GM23248 (cell line): ENCODE measurements at regions not wholly inside any gene's neighbourhood (a gene's known extent, or its start where the extent isn't known, plus 50 kb on each side); places are given as distances from the start of the nearest gene placed in this dataset.
"Not testable (repeated sequence)": the region's sequence is repeated elsewhere in the genome, so short reads cannot be mapped to it uniquely, and the experiment has no call there.

Source experiments
- DNase-seq: peaks from one replicate; pipeline ENCODE4 v3.0.0-alpha.2; 2015
- H2AFZ ChIP-seq: fragments of 200-600 bp; sonication (generic); 2 replicates; pipeline ENCODE4 v1.6.1; 2016; ENCODE audit warnings: antibody characterized with exemption
- H3F3A ChIP-seq: fragments of 200-600 bp; sonication (generic); 2 replicates; pipeline ENCODE4 v1.6.1; 2016; ENCODE audit warnings: mild to moderate bottlenecking, antibody characterized with exemption, mixed run types; ENCODE audit not compliant: insufficient read depth
- H3K27ac ChIP-seq: fragments of 200-600 bp; sonication (generic); 2 replicates; pipeline ENCODE4 v1.5.1; 2016; ENCODE audit warnings: mild to moderate bottlenecking
- H3K27me3 ChIP-seq: fragments of 200-600 bp; sonication (generic); replicated peaks from 2 replicates; pipeline ENCODE4 v1.6.1; 2016; ENCODE audit warnings: mild to moderate bottlenecking; ENCODE audit not compliant: insufficient read depth
- H3K36me3 ChIP-seq: fragments of 200-600 bp; sonication (generic); 2 replicates; pipeline ENCODE4 v1.6.1; 2016; ENCODE audit warnings: low read depth, mild to moderate bottlenecking
- H3K4me1 ChIP-seq: fragments of 200-600 bp; sonication (generic); 2 replicates; pipeline ENCODE4 v1.6.1; 2016; ENCODE audit warnings: mild to moderate bottlenecking; ENCODE audit not compliant: insufficient read depth
- H3K4me2 ChIP-seq: fragments of 200-600 bp; sonication (generic); one replicate; pipeline ENCODE4 v1.6.1; 2016; ENCODE audit warnings: mild to moderate bottlenecking; ENCODE audit not compliant: unreplicated experiment
- H3K4me3 ChIP-seq: fragments of 200-600 bp; sonication (generic); 2 replicates; pipeline ENCODE4 v1.5.1; 2016; ENCODE audit warnings: mild to moderate bottlenecking
- H3K79me2 ChIP-seq: fragments of 200-600 bp; sonication (generic); 2 replicates; pipeline ENCODE4 v1.6.1; 2016; ENCODE audit warnings: mild to moderate bottlenecking; ENCODE audit not compliant: insufficient read depth
- H3K9ac ChIP-seq: fragments of 200-600 bp; sonication (generic); 2 replicates; pipeline ENCODE4 v1.6.1; 2016; ENCODE audit warnings: mild to moderate bottlenecking
- H3K9me2 ChIP-seq: fragments of 200-600 bp; sonication (generic); 2 replicates; pipeline ENCODE4 v1.6.1; 2016; ENCODE audit warnings: mixed run types, mild to moderate bottlenecking, moderate library complexity; ENCODE audit not compliant: insufficient read depth
- H3K9me3 ChIP-seq: fragments of 200-600 bp; sonication (generic); one replicate; pipeline ENCODE4 v1.6.1; 2017; ENCODE audit warnings: low read depth
- H4K20me1 ChIP-seq: fragments of 200-600 bp; sonication (generic); 2 replicates; pipeline ENCODE4 v1.6.0; 2016; ENCODE audit not compliant: insufficient read depth
- EZH2 ChIP-seq: fragments of 200-600 bp; sonication (generic); IDR thresholded peaks from 2 replicates; pipeline ENCODE4 v1.6.1; 2018; ENCODE audit warnings: antibody characterized with exemption, mild to moderate bottlenecking; ENCODE audit not compliant: insufficient read depth, poor library complexity, severe bottlenecking
- EZH2phosphoT487 ChIP-seq: fragments of 200-600 bp; sonication (generic); IDR thresholded peaks from 2 replicates; pipeline ENCODE4 v1.6.1; 2018; ENCODE audit warnings: antibody characterized with exemption, moderate library complexity, mild to moderate bottlenecking, low read depth; ENCODE audit not compliant: insufficient read depth
- WGBS, 2 experiments: methylation state at CpG; one replicate each; pipeline ENCODE4 v1.1.6; 2015 to 2017; ENCODE audit warnings: low lambda C conversion rate in 2 of 2, low coverage in 1 of 2; ENCODE audit errors: missing lambda C conversion rate in 2 of 2; 5-methylcytosine and 5-hydroxymethylcytosine counted together
- in situ Hi-C: fragments of 300-500 bp; cut with MboI; formaldehyde crosslinking; loops from 2 replicates; pipeline ENCODE4 v1.15.0; 2020

DNA sequence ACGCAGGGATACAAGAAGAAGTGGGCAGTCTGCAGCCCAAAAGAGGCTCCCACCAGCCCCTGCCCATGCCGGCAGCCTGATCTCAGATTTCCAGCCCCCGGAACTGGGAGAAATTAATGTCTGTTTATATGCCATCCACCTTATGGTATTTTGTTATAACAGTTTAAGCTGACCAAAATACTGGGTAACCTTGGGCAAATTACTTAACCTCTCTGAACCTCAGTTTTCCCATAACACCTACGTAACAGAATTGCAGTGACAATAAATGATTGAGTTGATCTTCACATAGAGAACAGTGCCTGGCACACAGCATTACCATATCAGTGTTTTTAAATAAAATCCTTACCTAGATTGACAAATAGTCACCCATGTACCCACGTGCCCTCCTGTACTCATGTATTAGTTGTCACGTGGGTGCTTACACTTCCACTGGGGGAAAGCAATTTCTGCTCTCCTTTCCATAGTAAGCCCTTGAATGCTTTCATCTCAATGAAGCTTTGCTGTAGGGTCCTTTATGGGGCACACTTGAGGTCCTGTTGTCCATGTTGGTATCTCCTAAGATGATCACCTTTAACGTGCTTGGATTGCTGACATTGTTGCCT, 54.2 kb upstream of the PHF21A start:
- Histone ChIP-seq H2AFZ (no peak overlapping the region), H4K20me1 (no peaks in the 10 kb centered on the region), H3K27ac (no peak overlapping the region), H3K27me3 (peaks cover 18% of the 10 kb centered on the region), H3K36me3 (no peaks in the 10 kb centered on the region), H3K4me3 (no peak overlapping the region), H3K9me3 (no peaks in the 10 kb centered on the region), H3K9me2 (no peaks in the 10 kb centered on the region), H3K9ac (no peak overlapping the region), H3K4me1 (no peaks in the 10 kb centered on the region), H3F3A (no peaks in the 10 kb centered on the region), H3K79me2 (no peaks in the 10 kb centered on the region), H3K4me2 (no peak overlapping the region)
- no peak for DNase-seq
- TF ChIP-seq EZH2phosphoT487 = no peak
- no peak for TF ChIP-seq EZH2
- WGBS, 2 experiments = 57 to 63% methylated on average over 7 of the region's 7 CpGs
- in situ Hi-C loops = no loop called here

GRCh38 chr11:46171693-46172092, 50.4 kb upstream of the PHF21A start:
- H3K9ac ChIP-seq, H3K9me3 ChIP-seq, H3K4me1 ChIP-seq, H3K27ac ChIP-seq, DNase-seq, H2AFZ ChIP-seq, H3K9me2 ChIP-seq, H3K79me2 ChIP-seq, H3K4me2 ChIP-seq, H3K4me3 ChIP-seq, H3F3A ChIP-seq, H3K36me3 ChIP-seq, H4K20me1 ChIP-seq, in situ Hi-C loops: not testable (repeated sequence)
- peaks cover 13% of the 10 kb centered on the region for H3K27me3 ChIP-seq
- WGBS, 2 experiments = 66 to 67% methylated on average over 7 of the region's 7 CpGs
